ENCODE measurements at regions not wholly inside any gene's neighbourhood (a gene's known extent, or its start where the extent isn't known, plus 50 kb on each side); places are given as distances from the start of the nearest gene placed in this dataset.

- TF ChIP-seq CTCF (IDR thresholded peaks at IDR 0.05) = no peak
- TF ChIP-seq POLR2A (IDR thresholded peaks at IDR 0.05) = no peak
These were observed 146.5 kb downstream of the SPATA31D1 start for GRCh38 chr9:82135106-82135505.

Measured in testis (tissue), 2 donors.